ENCODE measurements at regions not wholly inside any gene's neighbourhood (a gene's known extent, or its start where the extent isn't known, plus 50 kb on each side); places are given as distances from the start of the nearest gene placed in this dataset.
"Not testable (repeated sequence)": the region's sequence is repeated elsewhere in the genome, so short reads cannot be mapped to it uniquely, and the experiment has no call there.

- DNase-seq (ENCODE audit: low read depth) (no peak), FAIRE-seq (no peak)
- Histone ChIP-seq H3K4me3 (ENCODE audit: low read depth, low read length) (no peak overlapping the region), H3K36me3 (ENCODE audit: control insufficient read depth, insufficient read depth, low read length) (no peaks in the 10 kb centered on the region), H3K27me3 (ENCODE audit: control insufficient read depth, insufficient read depth, low read length) (no peaks in the 10 kb centered on the region)
- TF ChIP-seq CTCF (IDR thresholded peaks at IDR 0.05; ENCODE audit: insufficient read depth, low read length, severe bottlenecking), result no peak
These were observed 1025.9 kb upstream of the NOVA1 start for GRCh38 chr14:27623782-27624181.

- FAIRE-seq (no peak), DNase-seq (ENCODE audit: low read depth) (no peak)
- no peak overlapping the region for H3K4me3 ChIP-seq (ENCODE audit: low read depth, low read length)
- H3K36me3 ChIP-seq (ENCODE audit: control insufficient read depth, insufficient read depth, low read length), result no peaks in the 10 kb centered on the region
- TF ChIP-seq CTCF (IDR thresholded peaks at IDR 0.05; ENCODE audit: insufficient read depth, low read length, severe bottlenecking), result no peak
- no peaks in the 10 kb centered on the region for H3K27me3 ChIP-seq (ENCODE audit: control insufficient read depth, insufficient read depth, low read length)
These were observed 1036.5 kb upstream of the NOVA1 start for GRCh38 chr14:27634056-27634970.

DNA sequence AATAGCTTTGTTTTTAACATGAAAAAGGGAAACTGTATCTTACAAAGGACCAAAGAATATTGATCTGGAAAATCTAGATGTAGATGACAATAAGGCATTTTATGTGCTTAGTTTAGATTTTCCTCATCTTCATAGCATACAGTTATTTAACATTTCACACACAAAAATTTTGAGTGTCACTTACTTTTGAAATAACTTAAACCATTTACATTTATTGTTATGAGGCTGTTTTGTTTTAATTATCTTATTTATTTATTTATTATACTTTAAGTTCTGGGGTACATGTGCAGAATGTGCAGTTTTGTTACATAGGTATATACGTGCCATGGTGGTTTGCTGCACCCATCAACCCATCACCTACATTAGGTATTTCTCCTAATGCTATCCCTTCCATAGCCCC is 1042.9 kb upstream of the NOVA1 start:
- not testable (repeated sequence) for H3K36me3 ChIP-seq (ENCODE audit: control insufficient read depth, insufficient read depth, low read length); FAIRE-seq; H3K27me3 ChIP-seq (ENCODE audit: control insufficient read depth, insufficient read depth, low read length); H3K4me3 ChIP-seq (ENCODE audit: low read depth, low read length); DNase-seq (ENCODE audit: low read depth)

DNA sequence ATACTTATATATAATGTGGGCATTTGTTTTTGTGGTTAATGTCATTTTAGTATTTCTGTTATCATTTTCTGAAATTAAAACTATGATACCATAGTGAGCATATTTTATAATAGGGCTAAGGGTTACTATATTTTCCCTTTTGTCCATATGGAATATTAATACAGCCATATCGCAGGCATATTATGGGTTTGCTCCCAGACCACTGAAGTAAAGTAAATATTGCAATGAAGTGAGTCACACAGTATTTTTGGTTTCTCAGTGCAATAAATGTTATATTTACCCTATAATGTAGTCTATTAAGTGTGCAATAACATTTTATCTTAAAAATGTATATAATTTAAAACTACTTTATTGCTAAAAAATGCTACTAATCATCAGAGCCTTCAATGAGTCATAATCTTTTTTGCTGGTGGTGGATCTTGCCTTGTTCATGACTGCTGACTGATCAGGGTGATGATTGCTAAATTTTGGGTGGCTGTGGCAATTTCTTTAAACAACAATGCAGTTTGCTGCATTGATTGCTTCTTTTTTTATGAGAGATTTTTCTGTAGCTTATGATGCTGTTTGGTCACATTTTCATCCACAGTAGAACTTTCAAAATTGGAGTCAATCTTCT is 1044.5 kb upstream of the NOVA1 start:
- Histone ChIP-seq H3K36me3 (ENCODE audit: control insufficient read depth, insufficient read depth, low read length) (no peaks in the 10 kb centered on the region), H3K27me3 (ENCODE audit: control insufficient read depth, insufficient read depth, low read length) (no peaks in the 10 kb centered on the region), H3K4me3 (ENCODE audit: low read depth, low read length) (no peak overlapping the region)
- FAIRE-seq, result no peak
- no peak for TF ChIP-seq CTCF (IDR thresholded peaks at IDR 0.05; ENCODE audit: insufficient read depth, low read length, severe bottlenecking)
- no peak for DNase-seq (ENCODE audit: low read depth)

DNA sequence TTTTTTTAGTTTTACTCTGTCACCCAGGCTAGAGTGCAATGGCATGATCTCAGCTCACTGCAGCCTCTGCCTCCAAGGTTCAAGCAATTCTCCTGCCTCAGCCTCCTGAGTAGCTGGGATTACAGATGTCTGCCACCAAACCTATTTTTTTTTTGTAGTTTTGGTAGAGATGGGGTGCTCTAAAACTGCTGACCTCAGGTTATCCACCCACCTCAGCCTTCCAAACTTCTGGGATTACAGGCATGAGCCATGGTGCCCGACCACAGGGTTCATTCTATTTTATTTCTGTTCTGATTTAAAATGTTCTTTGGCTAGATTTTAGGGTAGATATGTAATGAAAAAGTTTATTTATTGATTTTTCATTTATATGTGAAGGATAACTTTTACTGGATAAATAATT is 1062.8 kb upstream of the NOVA1 start:
- TF ChIP-seq CTCF (IDR thresholded peaks at IDR 0.05; ENCODE audit: insufficient read depth, low read length, severe bottlenecking), result no peak
- no peaks in the 10 kb centered on the region for H3K27me3 ChIP-seq (ENCODE audit: control insufficient read depth, insufficient read depth, low read length)
- FAIRE-seq (no peak), DNase-seq (ENCODE audit: low read depth) (no peak)
- no peak overlapping the region for H3K4me3 ChIP-seq (ENCODE audit: low read depth, low read length)
- no peaks in the 10 kb centered on the region for H3K36me3 ChIP-seq (ENCODE audit: control insufficient read depth, insufficient read depth, low read length)

DNA sequence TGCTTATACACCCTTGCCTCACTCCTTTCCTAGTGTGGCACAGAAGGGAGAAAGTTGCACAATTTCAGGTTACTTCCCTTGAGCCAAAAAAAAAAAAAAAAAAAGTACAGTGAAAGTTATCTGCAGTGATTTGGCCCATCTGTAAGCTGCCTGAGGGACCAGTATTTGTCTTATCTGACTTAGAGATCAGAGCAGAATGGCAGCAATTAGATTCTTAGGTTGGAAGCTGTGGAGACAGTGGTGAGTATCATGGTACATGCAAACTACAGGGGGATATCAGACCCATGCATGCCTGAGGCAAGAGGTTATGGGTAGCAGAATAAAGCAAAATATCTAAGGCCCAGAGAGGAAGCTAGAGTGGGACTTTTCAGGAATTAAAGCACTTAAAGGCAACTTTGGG is 1070.7 kb upstream of the NOVA1 start:
- no peak for TF ChIP-seq CTCF (IDR thresholded peaks at IDR 0.05; ENCODE audit: insufficient read depth, low read length, severe bottlenecking)
- FAIRE-seq, result no peak
- DNase-seq (ENCODE audit: low read depth), result no peak
- no peaks in the 10 kb centered on the region for H3K27me3 ChIP-seq (ENCODE audit: control insufficient read depth, insufficient read depth, low read length)
- H3K4me3 ChIP-seq (ENCODE audit: low read depth, low read length), result no peak overlapping the region
- H3K36me3 ChIP-seq (ENCODE audit: control insufficient read depth, insufficient read depth, low read length), result no peaks in the 10 kb centered on the region

All from bronchial epithelial cell (primary cell).